Peyer's patch (tissue), 4 donors: ENCODE measurements at regions not wholly inside any gene's neighbourhood (a gene's known extent, or its start where the extent isn't known, plus 50 kb on each side); places are given as distances from the start of the nearest gene placed in this dataset.

Experiments used
- CTCF ChIP-seq, 6 experiments: fragments of 450-650 bp in 4 of 6; fragments of 200-600 bp in 2 of 6; sonication (generic) in 1 of 6; IDR thresholded peaks; one replicate each; pipeline ENCODE4 v1.5.1; 2017 to 2019; ENCODE audit warnings: antibody characterized with exemption in 6 of 6, mild to moderate bottlenecking in 3 of 6, moderate library complexity in 1 of 6
- POLR2A ChIP-seq, 2 donors: fragments of 450-650 bp; IDR thresholded peaks; one replicate each; pipeline ENCODE4 v1.5.1; 2017; ENCODE audit warnings: antibody characterized with exemption in 2 of 2, mild to moderate bottlenecking in 2 of 2, moderate library complexity in 2 of 2

DNA sequence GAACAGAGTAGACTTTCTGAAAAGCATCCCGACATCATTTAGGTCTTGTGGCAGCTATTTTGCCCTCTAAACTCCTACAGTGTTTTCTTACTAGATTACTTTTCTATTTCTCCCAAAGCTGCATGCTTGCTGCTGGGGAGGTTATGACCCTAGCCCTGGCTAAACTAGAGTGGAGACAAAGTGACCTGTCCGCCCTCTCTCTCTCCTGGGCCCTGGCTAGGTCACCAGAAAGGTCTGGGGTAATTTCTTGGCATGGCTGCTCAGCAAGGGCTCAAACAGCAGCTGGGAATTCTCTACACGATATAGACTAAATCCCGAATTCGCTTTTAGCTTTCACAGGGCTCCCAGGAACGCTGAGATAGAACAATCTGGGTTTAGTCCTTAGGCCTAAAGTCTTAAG, 84.5 kb upstream of the KCNE2 start:
- TF ChIP-seq CTCF (IDR thresholded peaks at IDR 0.05) (no peak), POLR2A (IDR thresholded peaks at IDR 0.05) (no peak)
